ENCODE measurements at regions not wholly inside any gene's neighbourhood (a gene's known extent, or its start where the extent isn't known, plus 50 kb on each side); places are given as distances from the start of the nearest gene placed in this dataset.

GRCh38 chr18:45386041-45386655 lies 229.1 kb upstream of the SLC14A2 start:
- DNase-seq, result peak; percentile 83

- DNase-seq, result no peak
Measured at GRCh38 chr18:45387229-45387628, 228.0 kb upstream of the SLC14A2 start.

GRCh38 chr18:45398448-45398847 lies 216.8 kb upstream of the SLC14A2 start:
- no peak for DNase-seq

- no peak for DNase-seq
Measured at GRCh38 chr18:45399146-45399545, 216.1 kb upstream of the SLC14A2 start.

GRCh38 chr18:45399643-45400042 lies 215.6 kb upstream of the SLC14A2 start:
- DNase-seq, result no peak

GRCh38 chr18:45402485-45403056 lies 212.7 kb upstream of the SLC14A2 start:
- no peak for DNase-seq

- no peak for DNase-seq
Measured at GRCh38 chr18:45403341-45404049, 211.8 kb upstream of the SLC14A2 start.

GRCh38 chr18:45408218-45408617 lies 207.1 kb upstream of the SLC14A2 start:
- DNase-seq, result no peak

GRCh38 chr18:45409971-45410370 lies 205.3 kb upstream of the SLC14A2 start:
- no peak for DNase-seq

- DNase-seq, result no peak
Measured at GRCh38 chr18:45412577-45412976, 202.7 kb upstream of the SLC14A2 start.

- DNase-seq, result no peak
Measured at GRCh38 chr18:45413180-45413836, 202.0 kb upstream of the SLC14A2 start.

- DNase-seq, result peak; percentile 98
Measured at GRCh38 chr18:45415614-45416013, 199.7 kb upstream of the SLC14A2 start.

GRCh38 chr18:45416168-45416567 lies 199.1 kb upstream of the SLC14A2 start:
- DNase-seq, result peak; percentile 98

GRCh38 chr18:45417392-45417791 lies 197.9 kb upstream of the SLC14A2 start:
- no peak for DNase-seq

- peak; percentile 58 for DNase-seq
Measured at GRCh38 chr18:45423659-45424058, 191.6 kb upstream of the SLC14A2 start.

- DNase-seq, result no peak
Measured at GRCh38 chr18:45430041-45430440, 185.2 kb upstream of the SLC14A2 start.

GRCh38 chr18:45435810-45436209 lies 179.5 kb upstream of the SLC14A2 start:
- DNase-seq, result no peak

GRCh38 chr18:45437366-45437765 lies 177.9 kb upstream of the SLC14A2 start:
- DNase-seq, result no peak

- no peak for DNase-seq
Measured at GRCh38 chr18:45439851-45440645, 175.2 kb upstream of the SLC14A2 start.

GRCh38 chr18:45441110-45441847 lies 174.0 kb upstream of the SLC14A2 start:
- DNase-seq, result peak; percentile 9

- no peak for DNase-seq
Measured at GRCh38 chr18:45444040-45444439, 171.2 kb upstream of the SLC14A2 start.
